ENCODE measurements at regions not wholly inside any gene's neighbourhood (a gene's known extent, or its start where the extent isn't known, plus 50 kb on each side); places are given as distances from the start of the nearest gene placed in this dataset.

- TF ChIP-seq EZH2phosphoT487 (IDR thresholded peaks at IDR 0.05; ENCODE audit: unreplicated experiment) (no peak), POLR2AphosphoS5 (IDR thresholded peaks at IDR 0.05; ENCODE audit: low read depth) (no peak)
Measured at GRCh38 chr3:5057272-5057671, 64.8 kb upstream of the ARL8B start.
